Panc1 (cell line): ENCODE measurements at regions not wholly inside any gene's neighbourhood (a gene's known extent, or its start where the extent isn't known, plus 50 kb on each side); places are given as distances from the start of the nearest gene placed in this dataset.

Experiments used
- ATAC-seq: fragments of 200-7000 bp; cut with Tn5 transposase; 2 replicates; pipeline ENCODE4 v1.9.1; 2020; ENCODE audit warnings: mild to moderate bottlenecking, moderate library complexity
- BruUV-seq: library from RNA; stranded (reverse); fragments of 400-500 nt; replicated peaks from 2 replicates; lab custom pipeline; 2021; lab: Mats Ljungman, UMichigan
- CTCF ChIA-PET: fragments of 300-600 bp; sonication (Branson Sonifier 250); formaldehyde crosslinking; loops from one replicate; lab custom pipeline; 2022; ENCODE audit warnings: antibody characterized with exemption; lab: Charles Lee
- POLR2A ChIA-PET: fragments of 300-600 bp; sonication (Branson Sonifier 250); formaldehyde crosslinking; loops from one replicate; lab custom pipeline; 2022; ENCODE audit warnings: antibody characterized with exemption; lab: Charles Lee
- DNase-seq: peaks from one replicate; pipeline ENCODE4 v3.0.0-alpha.2; 2010; ENCODE audit warnings: low read depth, low spot score
- H3K27ac ChIP-seq: 2 replicates; pipeline ENCODE4 v1.5.1; 2011; ENCODE audit warnings: mild to moderate bottlenecking, low read length, inconsistent platforms
- H3K27me3 ChIP-seq: fragments of 200-500 bp; sonication (Bioruptor generic); 2 replicates; pipeline ENCODE4 v1.6.0; 2014; ENCODE audit warnings: low read length, inconsistent platforms; ENCODE audit not compliant: control insufficient read depth, insufficient read depth
- H3K36me3 ChIP-seq: fragments of 200-500 bp; sonication (Bioruptor generic); 2 replicates; pipeline ENCODE4 v1.5.1; 2014; ENCODE audit warnings: inconsistent platforms, mild to moderate bottlenecking, low read length, moderate library complexity; ENCODE audit not compliant: control insufficient read depth, insufficient read depth
- H3K4me1 ChIP-seq: 2 replicates; pipeline ENCODE4 v1.5.1; 2011; ENCODE audit warnings: inconsistent platforms, mild to moderate bottlenecking, low read length, moderate library complexity; ENCODE audit not compliant: control insufficient read depth, insufficient read depth
- H3K4me3 ChIP-seq, 2 experiments: 2 replicates each; pipeline ENCODE4 v1.5.1; 2011 to 2012; ENCODE audit warnings: low read depth in 2 of 2, low read length in 2 of 2, mild to moderate bottlenecking in 2 of 2, inconsistent platforms in 1 of 2, moderate library complexity in 1 of 2
- H3K9me3 ChIP-seq: fragments of 200-500 bp; sonication (Bioruptor generic); 2 replicates; pipeline ENCODE4 v1.5.1; 2014; ENCODE audit warnings: low read depth, mild to moderate bottlenecking, inconsistent platforms, low read length, moderate library complexity; ENCODE audit not compliant: control insufficient read depth, insufficient read depth
- CTCF ChIP-seq: fragments of 450-650 bp; IDR thresholded peaks from 2 replicates; pipeline ENCODE4 v1.5.1; 2017; ENCODE audit warnings: mild to moderate bottlenecking
- POLR2AphosphoS5 ChIP-seq: IDR thresholded peaks from 2 replicates; pipeline ENCODE4 v1.6.1; 2012; ENCODE audit warnings: mild to moderate bottlenecking, low read depth, low read length, moderate library complexity
- REST ChIP-seq, 2 experiments: IDR thresholded peaks; 2 replicates each; pipeline ENCODE4 v1.6.1; 2011 to 2012; ENCODE audit warnings: low read depth in 2 of 2, control low read depth in 1 of 2, low read length in 1 of 2, mild to moderate bottlenecking in 1 of 2, moderate library complexity in 1 of 2; ENCODE audit not compliant: insufficient read depth in 1 of 2
- SIN3A ChIP-seq: IDR thresholded peaks from 2 replicates; pipeline ENCODE4 v1.6.1; 2012; ENCODE audit warnings: low read depth, mild to moderate bottlenecking, low read length, moderate library complexity, borderline replicate concordance; ENCODE audit not compliant: insufficient read depth
- TCF7L2 ChIP-seq: IDR thresholded peaks from 2 replicates; pipeline ENCODE4 v1.6.1; 2011; ENCODE audit warnings: mild to moderate bottlenecking, low read depth, low read length, inconsistent platforms
- in situ Hi-C: cut with HindIII; loops from 2 replicates; pipeline ENCODE4 v1.10.0; 2016; ENCODE audit warnings: low sequenced_read_pairs, low pct_unique_long_range_greater_than_20kb
- intact Hi-C: fragments of 100-400 bp; cut with micrococcal nuclease; formaldehyde crosslinking; loops from one replicate; pipeline ENCODE4 v1.10.0; 2022; ENCODE audit not compliant: unreplicated experiment

- no peak for DNase-seq
- Histone ChIP-seq H3K27me3 (no peaks in the 10 kb centered on the region), H3K9me3 (peaks cover 11% of the 10 kb centered on the region; the same call in 1 of the 2 replicates), H3K36me3 (no peaks in the 10 kb centered on the region), H3K4me3 (no peak overlapping the region), H3K27ac (no peak overlapping the region), H3K4me1 (no peaks in the 10 kb centered on the region)
- intact Hi-C loops, result no loop called here
- ChIA-PET CTCF (no interaction called here), POLR2A (no interaction called here)
- no peak for ATAC-seq
- in situ Hi-C loops, result no loop called here
- BruUV-seq, result no TSS peak
- TF ChIP-seq CTCF (no peak), TCF7L2 (no peak), REST (IDR thresholded peaks at IDR 0.05; ENCODE audit: insufficient read depth in 1 of 2, low read depth in 2 of 2, low read length in 1 of 2) (no peak), POLR2AphosphoS5 (no peak)
These were observed 446.5 kb downstream of the INHBA start for GRCh38 chr7:41256186-41256945.

GRCh38 chr7:41255716-41256115 is 447.2 kb downstream of the INHBA start:
- POLR2A ChIA-PET, result no interaction called here
- intact Hi-C loops, result no loop called here
- no peaks in the 10 kb centered on the region for H3K4me1 ChIP-seq
- H3K9me3 ChIP-seq, result peaks cover 16% of the 10 kb centered on the region; the same call in 1 of the 2 replicates
- H3K27ac ChIP-seq, result no peak overlapping the region
- no peak for TF ChIP-seq SIN3A
- ATAC-seq, result no peak
- no peak for DNase-seq
- CTCF ChIA-PET, result no interaction called here
- in situ Hi-C loops, result no loop called here
- no TSS peak for BruUV-seq
- no peak overlapping the region for H3K4me3 ChIP-seq
- H3K27me3 ChIP-seq, result no peaks in the 10 kb centered on the region
- no peaks in the 10 kb centered on the region for H3K36me3 ChIP-seq

GRCh38 chr7:41255113-41255512 is 447.8 kb downstream of the INHBA start:
- DNase-seq, result no peak
- POLR2A ChIA-PET, result no interaction called here
- Histone ChIP-seq H3K27me3 (no peaks in the 10 kb centered on the region), H3K9me3 (peaks cover 16% of the 10 kb centered on the region; the same call in 1 of the 2 replicates), H3K4me3 (no peak overlapping the region), H3K36me3 (no peaks in the 10 kb centered on the region), H3K4me1 (no peaks in the 10 kb centered on the region), H3K27ac (no peak overlapping the region)
- intact Hi-C loops (no loop called here), in situ Hi-C loops (no loop called here)
- CTCF ChIA-PET, result no interaction called here
- ATAC-seq, result no peak
- no TSS peak for BruUV-seq
- TF ChIP-seq REST (IDR thresholded peaks at IDR 0.05; ENCODE audit: insufficient read depth in 1 of 2, low read depth in 2 of 2, low read length in 1 of 2), result no peak
- no peak for TF ChIP-seq POLR2AphosphoS5
- no peak for TF ChIP-seq CTCF
- TF ChIP-seq SIN3A, result no peak
- no peak for TF ChIP-seq TCF7L2
